ENCODE measurements at regions not wholly inside any gene's neighbourhood (a gene's known extent, or its start where the extent isn't known, plus 50 kb on each side); places are given as distances from the start of the nearest gene placed in this dataset.
"Not testable (repeated sequence)": the region's sequence is repeated elsewhere in the genome, so short reads cannot be mapped to it uniquely, and the experiment has no call there.

- DNase-seq = no peak
- intact Hi-C loops (cut with DNase I; ENCODE audit: low total_unique reads) = no loop called here
- TF ChIP-seq, protein P1, sequence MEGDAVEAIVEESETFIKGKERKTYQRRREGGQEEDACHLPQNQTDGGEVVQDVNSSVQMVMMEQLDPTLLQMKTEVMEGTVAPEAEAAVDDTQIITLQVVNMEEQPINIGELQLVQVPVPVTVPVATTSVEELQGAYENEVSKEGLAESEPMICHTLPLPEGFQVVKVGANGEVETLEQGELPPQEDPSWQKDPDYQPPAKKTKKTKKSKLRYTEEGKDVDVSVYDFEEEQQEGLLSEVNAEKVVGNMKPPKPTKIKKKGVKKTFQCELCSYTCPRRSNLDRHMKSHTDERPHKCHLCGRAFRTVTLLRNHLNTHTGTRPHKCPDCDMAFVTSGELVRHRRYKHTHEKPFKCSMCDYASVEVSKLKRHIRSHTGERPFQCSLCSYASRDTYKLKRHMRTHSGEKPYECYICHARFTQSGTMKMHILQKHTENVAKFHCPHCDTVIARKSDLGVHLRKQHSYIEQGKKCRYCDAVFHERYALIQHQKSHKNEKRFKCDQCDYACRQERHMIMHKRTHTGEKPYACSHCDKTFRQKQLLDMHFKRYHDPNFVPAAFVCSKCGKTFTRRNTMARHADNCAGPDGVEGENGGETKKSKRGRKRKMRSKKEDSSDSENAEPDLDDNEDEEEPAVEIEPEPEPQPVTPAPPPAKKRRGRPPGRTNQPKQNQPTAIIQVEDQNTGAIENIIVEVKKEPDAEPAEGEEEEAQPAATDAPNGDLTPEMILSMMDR (IDR thresholded peaks at IDR 0.05) = no peak
- Histone ChIP-seq H3K4me1 (no peaks in the 10 kb centered on the region), H3K27ac (no peak overlapping the region), H3K27me3 (no peaks in the 10 kb centered on the region), H3K36me3 (no peaks in the 10 kb centered on the region), H3K9me3 (no peaks in the 10 kb centered on the region), H3K4me3 (no peak overlapping the region)
Measured at GRCh38 chr3:139226731-139227130, 117.1 kb upstream of the MRPS22 start.

GRCh38 chr3:139227165-139227564, 116.7 kb upstream of the MRPS22 start:
- Histone ChIP-seq H3K4me3 (no peak overlapping the region), H3K36me3 (no peaks in the 10 kb centered on the region), H3K27me3 (no peaks in the 10 kb centered on the region), H3K27ac (no peak overlapping the region), H3K9me3 (no peaks in the 10 kb centered on the region), H3K4me1 (no peaks in the 10 kb centered on the region)
- intact Hi-C loops (cut with DNase I; ENCODE audit: low total_unique reads) = no loop called here
- no peak for DNase-seq
- TF ChIP-seq, protein P1 (IDR thresholded peaks at IDR 0.05) = no peak

DNA sequence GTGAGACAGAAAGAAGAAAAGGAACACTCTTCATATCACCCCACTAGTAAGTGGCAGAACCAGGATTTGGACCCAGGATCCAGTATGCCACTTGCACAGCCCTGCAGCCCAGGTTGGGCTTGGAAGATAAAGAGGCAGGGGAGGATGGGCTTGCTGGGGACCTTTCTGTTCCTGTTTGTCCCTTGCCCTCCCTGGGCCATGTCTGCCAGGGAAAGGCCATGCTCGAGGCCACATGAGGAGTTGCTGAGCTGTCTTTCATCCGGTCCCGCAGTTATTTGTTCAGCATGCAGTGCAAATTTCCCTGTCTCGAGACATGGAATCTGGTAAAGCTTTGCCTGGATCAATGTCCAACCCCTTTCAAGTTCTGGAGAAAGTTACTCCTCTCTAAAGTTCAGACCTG, 116.0 kb upstream of the MRPS22 start:
- Histone ChIP-seq H3K9me3 (no peaks in the 10 kb centered on the region), H3K4me3 (no peak overlapping the region), H3K27ac (no peak overlapping the region), H3K36me3 (no peaks in the 10 kb centered on the region), H3K27me3 (no peaks in the 10 kb centered on the region), H3K4me1 (no peaks in the 10 kb centered on the region)
- TF ChIP-seq, protein P1 (IDR thresholded peaks at IDR 0.05) = no peak
- intact Hi-C loops (cut with DNase I; ENCODE audit: low total_unique reads) = no loop called here
- no peak for DNase-seq

GRCh38 chr3:139230391-139230790, 113.4 kb upstream of the MRPS22 start:
- H3K4me1 ChIP-seq = no peaks in the 10 kb centered on the region
- TF ChIP-seq, protein P1 (IDR thresholded peaks at IDR 0.05) = no peak
- H3K4me3 ChIP-seq = no peak overlapping the region
- H3K27me3 ChIP-seq = no peaks in the 10 kb centered on the region
- intact Hi-C loops (cut with DNase I; ENCODE audit: low total_unique reads) = no loop called here
- no peak for DNase-seq
- H3K9me3 ChIP-seq = no peaks in the 10 kb centered on the region
- no peaks in the 10 kb centered on the region for H3K36me3 ChIP-seq
- no peak overlapping the region for H3K27ac ChIP-seq

- Histone ChIP-seq H3K4me3 (no peak overlapping the region), H3K27me3 (no peaks in the 10 kb centered on the region), H3K27ac (no peak overlapping the region), H3K36me3 (no peaks in the 10 kb centered on the region), H3K9me3 (no peaks in the 10 kb centered on the region), H3K4me1 (no peaks in the 10 kb centered on the region)
- TF ChIP-seq, protein P1 (IDR thresholded peaks at IDR 0.05) = no peak
- intact Hi-C loops (cut with DNase I; ENCODE audit: low total_unique reads) = no loop called here
- no peak for DNase-seq
Measured at GRCh38 chr3:139231555-139232281, 112.1 kb upstream of the MRPS22 start.

DNA sequence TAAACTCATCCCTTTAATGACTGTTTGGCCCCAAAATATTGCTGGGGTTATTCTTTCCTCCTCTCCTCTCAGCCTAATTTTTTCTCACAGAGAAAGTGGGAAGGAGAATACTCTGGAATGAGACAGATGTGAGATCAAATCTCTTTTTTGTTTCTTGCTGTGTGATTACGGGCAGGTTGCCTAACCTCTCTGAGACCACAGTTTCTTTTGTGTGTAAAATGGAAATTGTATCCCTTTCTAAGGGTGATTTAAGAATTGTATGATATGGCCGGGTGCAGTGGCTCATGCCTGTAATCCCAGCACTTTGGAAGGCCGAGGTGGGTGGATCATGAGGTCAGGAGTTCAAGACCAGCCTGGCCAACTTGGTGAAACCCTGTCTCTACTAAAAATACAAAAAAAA, 111.5 kb upstream of the MRPS22 start:
- H3K36me3 ChIP-seq; H3K27ac ChIP-seq; H3K27me3 ChIP-seq; intact Hi-C loops (cut with DNase I; ENCODE audit: low total_unique reads); H3K9me3 ChIP-seq; DNase-seq; H3K4me3 ChIP-seq; H3K4me1 ChIP-seq: not testable (repeated sequence)

All from tibial artery (tissue), 4 donors.